IMR-90 (cell line): ENCODE measurements at regions not wholly inside any gene's neighbourhood (a gene's known extent, or its start where the extent isn't known, plus 50 kb on each side); places are given as distances from the start of the nearest gene placed in this dataset.

Source experiments
- ATAC-seq: fragments of 200-7000 bp; cut with Tn5 transposase; 2 replicates; pipeline ENCODE4 v1.9.1; 2020; ENCODE audit warnings: low read depth, mild to moderate bottlenecking, moderate library complexity
- BruUV-seq: library from RNA; stranded (reverse); fragments of 400-500 nt; replicated peaks from 2 replicates; lab custom pipeline; 2021; lab: Mats Ljungman, UMichigan
- CTCF ChIA-PET: fragments of 300-600 bp; formaldehyde crosslinking; extraction: SDS; loops from one replicate; lab custom pipeline; 2021; ENCODE audit warnings: antibody characterized with exemption; lab: Yijun Ruan, JAX
- POLR2A ChIA-PET: fragments of 300-600 bp; sonication (Branson Sonifier 250); formaldehyde crosslinking; loops from one replicate; lab custom pipeline; 2022; ENCODE audit warnings: antibody characterized with exemption; ENCODE audit not compliant: unreplicated experiment; lab: Charles Lee
- DNase-seq: peaks from one replicate; pipeline ENCODE4 v3.0.0; 2013
- H2AFZ ChIP-seq: replicated peaks from 2 replicates; pipeline ENCODE3; 2013; ENCODE audit warnings: low read length, mild to moderate bottlenecking; ENCODE audit not compliant: poor library complexity
- H2AK5ac ChIP-seq: 2 replicates; pipeline ENCODE4 v1.6.1; 2013; ENCODE audit warnings: low read depth, low read length, inconsistent platforms
- H2AK9ac ChIP-seq: replicated peaks from 2 replicates; pipeline ENCODE3; 2013; ENCODE audit warnings: mild to moderate bottlenecking, low read depth, low read length, moderate library complexity; ENCODE audit not compliant: poor library complexity
- H2BK120ac ChIP-seq: 2 replicates; pipeline ENCODE4 v1.6.1; 2013; ENCODE audit warnings: low read depth, low read length, inconsistent platforms
- H2BK15ac ChIP-seq: 3 replicates; pipeline ENCODE4 v1.6.1; 2013; ENCODE audit warnings: low read depth, low read length, inconsistent platforms
- H2BK20ac ChIP-seq: 2 replicates; pipeline ENCODE4 v1.6.1; 2013; ENCODE audit warnings: low read depth, mild to moderate bottlenecking, inconsistent platforms, low read length, moderate library complexity
- H2BK5ac ChIP-seq: 2 replicates; pipeline ENCODE4 v1.6.1; 2013; ENCODE audit warnings: mild to moderate bottlenecking, low read depth, low read length, inconsistent platforms; ENCODE audit not compliant: poor library complexity, severe bottlenecking
- H3K14ac ChIP-seq: replicated peaks from 2 replicates; pipeline ENCODE4 v1.6.1; 2013; ENCODE audit warnings: low read depth, low read length, inconsistent platforms
- H3K18ac ChIP-seq: 2 replicates; pipeline ENCODE4 v1.6.1; 2013; ENCODE audit warnings: low read depth, low read length, control low read depth
- H3K23ac ChIP-seq: 2 replicates; pipeline ENCODE4 v1.6.1; 2013; ENCODE audit warnings: low read depth, low read length, inconsistent platforms
- H3K27ac ChIP-seq: 2 replicates; pipeline ENCODE4 v1.5.1; 2013; ENCODE audit warnings: mild to moderate bottlenecking, control low read depth, low read length; ENCODE audit not compliant: insufficient read depth
- H3K27me3 ChIP-seq: 2 replicates; pipeline ENCODE4 v1.6.1; 2013; ENCODE audit warnings: low read length; ENCODE audit not compliant: control insufficient read depth, insufficient read depth
- H3K36me3 ChIP-seq: 2 replicates; pipeline ENCODE4 v1.6.1; 2013; ENCODE audit warnings: low read length, mixed read lengths; ENCODE audit not compliant: control insufficient read depth, insufficient read depth
- H3K4ac ChIP-seq: 2 replicates; pipeline ENCODE4 v1.6.1; 2013; ENCODE audit warnings: low read depth, low read length, inconsistent platforms
- H3K4me1 ChIP-seq: 2 replicates; pipeline ENCODE4 v1.6.1; 2013; ENCODE audit warnings: low read length, mixed read lengths; ENCODE audit not compliant: control insufficient read depth, insufficient read depth
- H3K4me2 ChIP-seq: 2 replicates; pipeline ENCODE4 v1.6.1; 2013; ENCODE audit warnings: low read depth, mild to moderate bottlenecking, control low read depth, low read length, moderate library complexity
- H3K4me3 ChIP-seq: 2 replicates; pipeline ENCODE4 v1.5.1; 2013; ENCODE audit warnings: low read depth, mild to moderate bottlenecking, control low read depth, low read length, moderate library complexity; ENCODE audit not compliant: insufficient read depth
- H3K56ac ChIP-seq: 2 replicates; pipeline ENCODE4 v1.6.1; 2013; ENCODE audit warnings: low read length, inconsistent platforms; ENCODE audit not compliant: insufficient read depth; ENCODE audit errors: extremely low read depth
- H3K79me1 ChIP-seq, 2 experiments: 2 replicates each; pipeline ENCODE4 v1.6.1; 2013; ENCODE audit warnings: low read length in 2 of 2, inconsistent platforms in 1 of 2, low read depth in 1 of 2
- H3K9ac ChIP-seq: 2 replicates; pipeline ENCODE4 v1.6.1; 2013; ENCODE audit warnings: low read depth, low read length, control low read depth
- H3K9me1 ChIP-seq: 2 replicates; pipeline ENCODE4 v1.6.1; 2013; ENCODE audit warnings: low read length, inconsistent platforms; ENCODE audit not compliant: insufficient read depth
- H3K9me3 ChIP-seq: 2 replicates; pipeline ENCODE4 v1.6.1; 2013; ENCODE audit warnings: low read length; ENCODE audit not compliant: control insufficient read depth, insufficient read depth
- H4K20me1 ChIP-seq: 2 replicates; pipeline ENCODE4 v1.6.1; 2013; ENCODE audit warnings: low read length, inconsistent platforms; ENCODE audit not compliant: insufficient read depth
- H4K5ac ChIP-seq: 2 replicates; pipeline ENCODE4 v1.6.1; 2013; ENCODE audit warnings: mild to moderate bottlenecking, low read depth, low read length, control low read depth
- H4K8ac ChIP-seq, 2 experiments: 2 replicates each; pipeline ENCODE4 v1.6.1; 2013; ENCODE audit warnings: low read depth in 2 of 2, low read length in 2 of 2, control low read depth in 1 of 2, inconsistent platforms in 1 of 2
- H4K91ac ChIP-seq: 2 replicates; pipeline ENCODE4 v1.6.1; 2013; ENCODE audit warnings: low read depth, low read length, inconsistent platforms; ENCODE audit not compliant: insufficient read depth
- BHLHE40 ChIP-seq: fragments of 150-350 bp; IDR thresholded peaks from 2 replicates; pipeline ENCODE4 v1.6.1; 2016; ENCODE audit warnings: mild to moderate bottlenecking, low read depth, low read length
- MAFK ChIP-seq: IDR thresholded peaks from 2 replicates; pipeline ENCODE4 v1.6.1; 2012; ENCODE audit warnings: low read depth, low read length, improper control_type of control experiment
- MAZ ChIP-seq: IDR thresholded peaks from 2 replicates; pipeline ENCODE4 v1.6.1; 2012; ENCODE audit warnings: low read depth, mild to moderate bottlenecking, low read length, improper control_type of control experiment, moderate library complexity, borderline replicate concordance
- NFE2L2 ChIP-seq: fragments of 150-350 bp; IDR thresholded peaks from 2 replicates; pipeline ENCODE4 v1.6.1; 2016; ENCODE audit warnings: low read depth, mild to moderate bottlenecking, low read length
- POLR2A ChIP-seq: IDR thresholded peaks from 2 replicates; pipeline ENCODE4 v1.6.1; 2012; ENCODE audit warnings: mild to moderate bottlenecking, low read depth, low read length
- WGBS, 2 experiments: methylation state at CpG; one replicate each; pipeline versions ENCODE4 v1.1.5 to v1.1.7; 2013; ENCODE audit warnings: missing lambda C conversion rate in 2 of 2; ENCODE audit not compliant: insufficient read length in 1 of 2; ENCODE audit errors: extremely low coverage in 2 of 2; 5-methylcytosine and 5-hydroxymethylcytosine counted together
- dilution Hi-C: fragments of 300-500 bp; cut with HindIII; formaldehyde crosslinking; loops from one replicate; pipeline ENCODE4 v1.14.3; 2018; ENCODE audit warnings: low sequenced_read_pairs; ENCODE audit not compliant: unreplicated experiment
- in situ Hi-C: fragments of 300-500 bp; cut with MboI; formaldehyde crosslinking; loops from 3 replicates; pipeline ENCODE4 v1.14.3; 2019; ENCODE audit warnings: low sequenced_read_pairs, inconsistent platforms, mixed read lengths
- intact Hi-C: fragments of 100-400 bp; cut with micrococcal nuclease; formaldehyde crosslinking; loops from 2 replicates; pipeline ENCODE4 v1.10.0; 2022
- TF ChIP-seq, protein P1 (sequence below): conservative IDR thresholded peaks from 2 replicates; pipeline ENCODE4 v1.5.1; 2012; ENCODE audit warnings: mild to moderate bottlenecking, low read depth, low read length, improper control_type of control experiment
- TF ChIP-seq, protein P2 (sequence below): fragments of 150-350 bp; IDR thresholded peaks from 2 replicates; pipeline ENCODE4 v1.6.1; 2017; ENCODE audit warnings: mild to moderate bottlenecking, antibody characterized with exemption, low read length, low read depth
- TF ChIP-seq, protein P3 (sequence below): fragments of 150-350 bp; IDR thresholded peaks from 2 replicates; pipeline ENCODE4 v1.6.1; 2016; ENCODE audit warnings: low read depth, mild to moderate bottlenecking, low read length, moderate library complexity, borderline replicate concordance

DNA sequence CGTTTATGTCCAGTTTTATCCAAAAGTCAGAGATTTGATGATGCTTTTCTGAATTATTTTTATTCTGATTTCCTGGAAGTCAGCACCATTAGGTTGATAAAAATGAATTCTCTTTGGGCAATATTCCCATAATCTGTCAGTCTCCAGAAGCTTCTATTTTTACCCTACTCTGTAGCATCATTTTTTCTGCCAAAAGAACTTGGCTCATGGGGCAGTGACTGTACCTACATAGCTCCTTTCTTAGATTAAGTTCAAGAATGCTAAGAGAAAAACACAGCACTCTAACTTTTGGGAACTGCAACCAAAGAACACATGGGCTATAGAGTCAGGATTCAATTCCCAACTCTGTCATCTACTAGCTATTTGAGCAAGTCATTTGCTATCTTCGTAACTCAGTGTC lies 152.9 kb downstream of the BARHL2 start:
- intact Hi-C loops (no loop called here), dilution Hi-C loops (no loop called here)
- TF ChIP-seq, protein P1, sequence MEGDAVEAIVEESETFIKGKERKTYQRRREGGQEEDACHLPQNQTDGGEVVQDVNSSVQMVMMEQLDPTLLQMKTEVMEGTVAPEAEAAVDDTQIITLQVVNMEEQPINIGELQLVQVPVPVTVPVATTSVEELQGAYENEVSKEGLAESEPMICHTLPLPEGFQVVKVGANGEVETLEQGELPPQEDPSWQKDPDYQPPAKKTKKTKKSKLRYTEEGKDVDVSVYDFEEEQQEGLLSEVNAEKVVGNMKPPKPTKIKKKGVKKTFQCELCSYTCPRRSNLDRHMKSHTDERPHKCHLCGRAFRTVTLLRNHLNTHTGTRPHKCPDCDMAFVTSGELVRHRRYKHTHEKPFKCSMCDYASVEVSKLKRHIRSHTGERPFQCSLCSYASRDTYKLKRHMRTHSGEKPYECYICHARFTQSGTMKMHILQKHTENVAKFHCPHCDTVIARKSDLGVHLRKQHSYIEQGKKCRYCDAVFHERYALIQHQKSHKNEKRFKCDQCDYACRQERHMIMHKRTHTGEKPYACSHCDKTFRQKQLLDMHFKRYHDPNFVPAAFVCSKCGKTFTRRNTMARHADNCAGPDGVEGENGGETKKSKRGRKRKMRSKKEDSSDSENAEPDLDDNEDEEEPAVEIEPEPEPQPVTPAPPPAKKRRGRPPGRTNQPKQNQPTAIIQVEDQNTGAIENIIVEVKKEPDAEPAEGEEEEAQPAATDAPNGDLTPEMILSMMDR = no peak
- TF ChIP-seq POLR2A (no peak), NFE2L2 (no peak), MAFK (no peak), MAZ (no peak), BHLHE40 (no peak)
- TF ChIP-seq, protein P2, sequence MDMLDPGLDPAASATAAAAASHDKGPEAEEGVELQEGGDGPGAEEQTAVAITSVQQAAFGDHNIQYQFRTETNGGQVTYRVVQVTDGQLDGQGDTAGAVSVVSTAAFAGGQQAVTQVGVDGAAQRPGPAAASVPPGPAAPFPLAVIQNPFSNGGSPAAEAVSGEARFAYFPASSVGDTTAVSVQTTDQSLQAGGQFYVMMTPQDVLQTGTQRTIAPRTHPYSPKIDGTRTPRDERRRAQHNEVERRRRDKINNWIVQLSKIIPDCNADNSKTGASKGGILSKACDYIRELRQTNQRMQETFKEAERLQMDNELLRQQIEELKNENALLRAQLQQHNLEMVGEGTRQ = no peak
- TF ChIP-seq, protein P3, sequence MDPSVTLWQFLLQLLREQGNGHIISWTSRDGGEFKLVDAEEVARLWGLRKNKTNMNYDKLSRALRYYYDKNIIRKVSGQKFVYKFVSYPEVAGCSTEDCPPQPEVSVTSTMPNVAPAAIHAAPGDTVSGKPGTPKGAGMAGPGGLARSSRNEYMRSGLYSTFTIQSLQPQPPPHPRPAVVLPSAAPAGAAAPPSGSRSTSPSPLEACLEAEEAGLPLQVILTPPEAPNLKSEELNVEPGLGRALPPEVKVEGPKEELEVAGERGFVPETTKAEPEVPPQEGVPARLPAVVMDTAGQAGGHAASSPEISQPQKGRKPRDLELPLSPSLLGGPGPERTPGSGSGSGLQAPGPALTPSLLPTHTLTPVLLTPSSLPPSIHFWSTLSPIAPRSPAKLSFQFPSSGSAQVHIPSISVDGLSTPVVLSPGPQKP = no peak

More for the DNA sequence above, 152.9 kb downstream of the BARHL2 start:
- H3K14ac ChIP-seq = no peak overlapping the region
- no TSS peak for BruUV-seq
- H3K9me1 ChIP-seq = no peaks in the 10 kb centered on the region
- H3K79me1 ChIP-seq = no peaks in the 10 kb centered on the region
- no peak overlapping the region for H3K4ac ChIP-seq
- H4K91ac ChIP-seq = no peak overlapping the region
- H2AK9ac ChIP-seq = no peak overlapping the region
- H4K5ac ChIP-seq = no peak overlapping the region
- no peak overlapping the region for H3K23ac ChIP-seq
- no peak overlapping the region for H2AFZ ChIP-seq
- POLR2A ChIA-PET = no interaction called here
- no peak overlapping the region for H2BK5ac ChIP-seq
- no peak overlapping the region for H3K4me2 ChIP-seq
- CTCF ChIA-PET = interaction anchor here (0.6 kb wide), 1 partner anchor 111 kb away, joined by 3 read pairs; no protein-coding TSS in a partner anchor
- in situ Hi-C loops = no loop called here
- H3K27ac ChIP-seq = no peak overlapping the region
- H3K56ac ChIP-seq = no peak overlapping the region
- no peak overlapping the region for H2BK120ac ChIP-seq
- H2BK15ac ChIP-seq = no peak overlapping the region
- ATAC-seq (no peak), DNase-seq (no peak)
- no peaks in the 10 kb centered on the region for H3K4me1 ChIP-seq
- H3K27me3 ChIP-seq = no peaks in the 10 kb centered on the region
- H2AK5ac ChIP-seq = no peak overlapping the region
- no peaks in the 10 kb centered on the region for H3K9me3 ChIP-seq
- H3K36me3 ChIP-seq = no peaks in the 10 kb centered on the region
- H3K4me3 ChIP-seq = no peak overlapping the region
- no peaks in the 10 kb centered on the region for H4K20me1 ChIP-seq
- no peak overlapping the region for H4K8ac ChIP-seq
- no peak overlapping the region for H3K18ac ChIP-seq
- WGBS, 2 experiments = no CpG with 5 or more reads among the region's 2 CpGs
- no peak overlapping the region for H2BK20ac ChIP-seq
- no peak overlapping the region for H3K9ac ChIP-seq
